Peyer's patch (tissue), 4 donors: ENCODE measurements at regions not wholly inside any gene's neighbourhood (a gene's known extent, or its start where the extent isn't known, plus 50 kb on each side); places are given as distances from the start of the nearest gene placed in this dataset.

Experiments used
- CTCF ChIP-seq, 6 experiments: fragments of 450-650 bp in 4 of 6; fragments of 200-600 bp in 2 of 6; sonication (generic) in 1 of 6; IDR thresholded peaks; one replicate each; pipeline ENCODE4 v1.5.1; 2017 to 2019; ENCODE audit warnings: antibody characterized with exemption in 6 of 6, mild to moderate bottlenecking in 3 of 6, moderate library complexity in 1 of 6
- POLR2A ChIP-seq, 2 donors: fragments of 450-650 bp; IDR thresholded peaks; one replicate each; pipeline ENCODE4 v1.5.1; 2017; ENCODE audit warnings: antibody characterized with exemption in 2 of 2, mild to moderate bottlenecking in 2 of 2, moderate library complexity in 2 of 2

GRCh38 chr20:39899881-39900280 lies 789.2 kb downstream of the MAFB start:
- TF ChIP-seq CTCF (IDR thresholded peaks at IDR 0.05) = no peak
- no peak for TF ChIP-seq POLR2A (IDR thresholded peaks at IDR 0.05)
